ENCODE measurements at regions not wholly inside any gene's neighbourhood (a gene's known extent, or its start where the extent isn't known, plus 50 kb on each side); places are given as distances from the start of the nearest gene placed in this dataset.
"Not testable (repeated sequence)": the region's sequence is repeated elsewhere in the genome, so short reads cannot be mapped to it uniquely, and the experiment has no call there.

GRCh38 chr20:58040447-58041290, 187.8 kb downstream of the ANKRD60 start:
- no peak for DNase-seq

GRCh38 chr20:58039274-58040092, 189.0 kb downstream of the ANKRD60 start:
- no peak for DNase-seq

DNA sequence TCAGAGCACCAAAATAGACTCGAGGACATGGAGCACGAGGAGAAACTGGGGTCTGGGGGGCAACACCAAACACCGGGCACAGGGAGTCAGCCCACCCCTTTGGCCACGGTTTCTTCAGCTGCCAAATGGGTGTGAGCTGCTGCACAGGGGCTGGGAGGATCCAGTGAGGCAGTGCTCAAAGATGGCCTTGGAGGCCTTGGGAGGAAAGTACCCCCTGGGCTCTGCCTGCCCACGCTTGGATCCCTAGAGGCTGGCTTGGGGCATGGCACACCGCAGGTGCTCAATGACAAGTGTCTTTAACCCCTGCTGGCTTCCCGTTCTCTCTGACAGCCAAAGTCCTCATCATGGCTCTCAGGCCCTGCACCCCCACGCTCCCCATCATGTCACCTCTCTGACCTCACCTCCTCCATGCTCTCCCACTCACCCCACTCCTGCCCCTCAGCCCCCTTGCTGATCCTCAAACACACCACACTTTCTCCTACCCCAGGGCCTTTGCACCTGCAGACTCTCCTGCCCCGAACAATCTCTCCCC, 190.3 kb downstream of the ANKRD60 start:
- no peak for DNase-seq

- DNase-seq, result no peak
Observed at GRCh38 chr20:58037631-58038030, 190.8 kb downstream of the ANKRD60 start.

DNA sequence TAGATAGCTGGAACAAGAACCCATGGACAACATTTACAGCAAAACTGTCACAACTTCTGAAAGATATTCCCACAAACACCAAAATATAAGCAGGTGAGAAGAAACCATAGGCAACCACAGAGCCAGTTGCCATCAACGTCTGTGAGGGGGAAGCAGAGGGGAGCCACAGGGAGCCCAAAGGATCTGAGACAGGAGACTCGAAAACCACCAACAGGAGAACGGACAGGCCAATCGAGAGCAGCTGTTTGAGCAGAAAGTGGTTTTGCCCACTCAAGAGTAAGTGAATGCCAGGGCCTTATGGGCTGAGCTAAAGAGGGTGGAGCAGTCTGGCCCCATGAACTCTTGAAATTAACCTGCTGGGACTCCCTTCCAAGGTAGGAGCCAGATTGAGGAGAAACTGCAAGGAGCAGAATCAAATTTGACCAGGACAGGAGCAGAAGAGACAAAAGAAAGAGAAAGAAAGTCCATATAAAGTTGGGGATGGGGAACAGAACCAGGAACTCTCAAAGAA, 195.4 kb downstream of the ANKRD60 start:
- no peak for DNase-seq

DNA sequence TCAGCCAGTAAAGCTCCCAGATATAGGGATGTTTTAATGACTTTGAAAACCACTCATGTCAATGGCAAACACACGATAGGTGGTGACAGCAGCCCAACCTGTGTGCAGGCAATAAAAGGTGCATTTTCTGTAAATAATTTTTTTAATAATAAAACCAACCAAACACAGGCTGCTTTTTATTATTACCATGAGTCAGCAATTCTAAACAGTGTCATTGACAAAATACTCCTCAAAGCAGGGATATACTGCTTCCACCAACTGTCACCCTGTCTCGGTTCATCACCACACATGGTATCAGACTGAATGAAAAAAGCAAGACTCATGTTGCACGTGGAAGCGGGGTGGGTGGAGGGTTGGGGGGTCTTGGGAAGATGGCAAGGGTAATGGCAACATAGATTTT, 195.9 kb downstream of the ANKRD60 start:
- no peak for DNase-seq

- not testable (repeated sequence) for DNase-seq
Observed at GRCh38 chr20:58031350-58031749, 197.1 kb downstream of the ANKRD60 start.

- no peak for DNase-seq
Observed at GRCh38 chr20:58028123-58028522, 200.3 kb downstream of the ANKRD60 start.

DNA sequence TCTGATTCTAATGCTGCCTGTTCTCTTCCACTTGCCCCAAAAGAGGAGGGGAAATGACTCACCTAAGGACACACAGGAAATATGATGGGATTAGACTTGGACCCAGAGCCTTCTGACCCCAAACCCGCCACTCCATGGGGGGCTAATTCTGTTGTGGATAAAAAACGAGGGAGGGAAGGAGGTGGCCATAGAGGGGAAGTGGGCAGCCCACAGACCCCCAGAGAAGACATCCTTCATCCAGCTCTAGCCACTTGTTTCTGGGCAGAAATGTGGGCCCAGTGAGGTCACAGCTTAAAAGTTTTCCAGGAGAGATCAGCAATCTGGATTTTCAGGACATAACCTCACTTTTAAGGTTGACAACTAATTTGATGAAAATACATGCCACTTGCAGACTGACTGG, 202.1 kb downstream of the ANKRD60 start:
- no peak for DNase-seq

DNA sequence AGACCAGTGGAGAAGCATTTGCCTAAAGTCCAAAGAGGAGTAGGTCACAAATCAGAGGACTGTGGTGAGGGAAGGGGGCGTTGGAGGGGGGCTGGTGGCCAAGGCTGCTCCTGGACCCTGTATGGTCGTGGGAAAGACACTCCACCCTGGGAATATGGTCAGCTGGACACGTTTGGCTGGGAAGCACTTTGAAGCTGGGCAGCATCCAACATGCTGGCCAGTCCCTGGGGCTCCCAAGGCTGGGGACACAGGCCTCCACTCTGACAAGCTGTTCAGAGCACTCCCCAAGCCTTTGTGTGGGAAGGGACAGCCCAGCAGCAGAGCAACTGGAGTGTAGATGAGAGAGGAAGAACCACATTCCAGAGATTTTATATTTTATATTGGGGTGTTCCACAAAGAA, 203.2 kb downstream of the ANKRD60 start:
- no peak for DNase-seq

DNA sequence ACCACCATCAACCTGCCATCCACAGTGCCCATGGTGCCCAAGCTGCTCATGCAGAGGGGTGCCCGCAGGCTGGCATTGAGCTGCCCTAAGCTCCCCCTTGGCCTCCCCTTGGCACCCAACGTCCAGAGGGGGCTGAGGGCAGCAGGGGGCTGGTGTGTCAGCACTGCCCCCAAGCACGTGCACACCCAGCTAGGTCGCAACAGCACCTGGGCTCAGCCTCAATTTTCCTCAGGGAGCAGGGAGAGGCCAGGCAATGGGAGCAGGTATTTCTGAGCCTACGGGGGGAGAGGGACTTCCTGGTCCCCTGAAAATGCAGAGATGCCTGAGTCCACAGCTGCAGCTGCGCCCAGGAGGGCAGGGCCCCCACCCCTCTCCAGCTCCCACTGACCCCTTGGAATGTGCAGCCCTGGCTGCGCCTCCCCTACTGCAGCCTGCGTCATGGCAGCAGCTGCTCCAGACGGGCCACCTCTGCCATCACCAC, 204.2 kb downstream of the ANKRD60 start:
- no peak for DNase-seq

DNA sequence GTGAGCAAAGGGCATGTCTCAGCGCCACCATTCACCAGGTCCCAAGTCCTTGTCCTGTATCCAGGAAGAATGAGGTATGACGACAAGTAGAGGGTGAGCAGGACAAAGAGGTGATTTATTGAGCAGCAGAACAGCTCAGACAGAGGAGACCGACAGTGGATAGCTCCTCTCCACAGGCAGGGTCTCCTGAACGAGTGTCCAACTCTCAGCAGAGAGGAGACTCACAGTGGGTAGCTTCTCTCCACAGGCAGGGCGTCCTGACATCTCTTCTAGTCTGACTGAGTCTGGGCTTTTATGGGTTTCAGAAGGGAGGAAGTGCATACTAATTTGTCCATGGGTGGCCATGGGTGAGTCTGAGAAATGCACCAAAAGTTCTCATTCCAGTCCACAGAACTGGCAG, 204.7 kb downstream of the ANKRD60 start:
- no peak for DNase-seq

- no peak for DNase-seq
Observed at GRCh38 chr20:58023346-58023745, 205.1 kb downstream of the ANKRD60 start.

GRCh38 chr20:58022711-58023110, 205.7 kb downstream of the ANKRD60 start:
- DNase-seq, result no peak

DNA sequence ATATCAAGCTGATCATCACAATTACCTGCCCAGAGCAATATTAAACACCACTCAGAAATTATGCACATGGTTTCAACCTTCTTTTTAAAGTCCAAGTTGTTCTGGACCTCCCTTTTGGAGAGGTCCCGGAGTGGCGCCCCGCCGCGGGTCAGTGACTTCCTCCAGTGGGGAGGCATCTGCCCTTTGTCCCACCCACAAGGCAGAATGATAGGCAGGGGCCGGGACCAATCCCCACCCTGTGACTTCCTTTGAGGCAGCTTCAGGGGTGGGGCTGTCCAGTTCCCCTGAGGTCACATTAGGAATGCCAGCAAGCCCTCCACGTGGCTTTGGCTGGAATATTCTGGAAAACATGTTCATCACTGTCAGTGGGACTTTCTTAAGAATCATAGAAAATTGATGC, 207.0 kb downstream of the ANKRD60 start:
- DNase-seq, result no peak

GRCh38 chr20:58020656-58021454, 207.6 kb downstream of the ANKRD60 start:
- DNase-seq, result no peak

DNA sequence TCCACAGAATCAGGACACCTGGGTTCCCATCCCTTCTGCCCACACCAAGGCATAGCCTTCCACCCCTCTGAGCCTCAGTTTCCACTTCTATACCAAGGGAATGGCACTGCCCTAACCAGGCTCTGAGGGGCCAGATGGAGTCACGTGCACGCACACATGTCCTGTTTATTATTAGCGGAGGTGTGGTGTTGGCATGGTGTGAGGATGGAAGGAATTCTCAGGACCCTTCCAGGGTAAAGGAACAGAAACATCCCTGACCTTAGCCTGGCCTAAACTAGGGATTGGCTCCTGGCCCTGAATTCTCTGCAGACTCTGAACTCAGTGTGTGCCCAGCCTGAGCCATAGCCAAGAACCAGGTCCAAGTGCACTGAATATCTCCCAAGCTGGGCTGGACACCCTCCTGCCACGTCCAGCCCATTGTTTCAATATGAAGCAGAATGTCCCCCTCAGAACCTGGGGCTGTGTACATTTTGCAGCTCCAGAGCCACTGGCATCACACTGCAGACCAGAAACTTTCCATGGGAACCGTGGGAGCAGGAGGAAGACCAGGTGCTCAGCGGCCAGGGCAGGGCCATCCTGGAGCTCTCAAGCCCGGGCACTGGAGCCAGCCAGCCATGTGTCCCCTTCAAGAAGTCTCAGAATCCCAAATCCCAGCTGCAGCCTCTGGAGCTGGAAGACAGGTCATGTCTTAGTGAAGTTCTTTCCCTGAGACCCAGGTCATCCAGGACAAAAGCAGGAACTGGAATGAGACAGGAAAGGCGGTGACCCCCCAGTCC, 208.4 kb downstream of the ANKRD60 start:
- DNase-seq, result no peak

- no peak for DNase-seq
Observed at GRCh38 chr20:58019027-58019849, 209.2 kb downstream of the ANKRD60 start.

- no peak for DNase-seq
Observed at GRCh38 chr20:58018590-58018989, 209.9 kb downstream of the ANKRD60 start.

DNA sequence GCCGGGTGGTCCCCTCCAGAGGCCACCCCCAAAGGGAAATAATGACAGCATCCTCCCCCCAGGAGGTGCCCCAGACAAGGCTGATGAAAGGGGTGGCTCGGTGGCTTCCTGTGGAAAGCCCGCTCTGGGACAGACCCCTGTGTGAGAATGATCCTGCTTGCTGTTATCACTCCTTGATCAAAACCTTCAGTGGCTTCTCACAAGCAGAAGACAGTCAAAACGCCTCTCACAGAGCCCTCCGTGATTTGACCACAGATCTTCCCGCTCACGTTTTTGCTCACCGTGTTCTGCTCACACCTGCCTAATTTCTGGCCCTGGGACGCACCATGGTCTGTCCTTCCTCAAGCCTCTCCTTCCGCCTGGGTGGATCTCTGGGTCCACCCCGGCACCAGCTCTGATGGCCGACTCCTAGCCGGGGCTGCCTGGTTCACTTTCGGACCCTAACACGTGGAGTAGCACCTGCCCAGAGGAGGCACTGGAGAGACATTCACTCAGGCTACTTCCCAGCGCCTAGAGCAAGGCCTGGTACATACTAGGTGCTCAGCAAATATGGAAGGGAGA, 210.4 kb downstream of the ANKRD60 start:
- no peak for DNase-seq

Data from renal pelvis (tissue), 1 donor.